OCI-LY1 (cell line): ENCODE measurements at regions not wholly inside any gene's neighbourhood (a gene's known extent, or its start where the extent isn't known, plus 50 kb on each side); places are given as distances from the start of the nearest gene placed in this dataset.

Experiments
- H2AFZ ChIP-seq: fragments of 200-600 bp; sonication (generic), shearing (Covaris generic); 2 replicates; pipeline ENCODE4 v1.6.0; 2014; ENCODE audit warnings: antibody characterized with exemption, mild to moderate bottlenecking, low read length
- H3F3A ChIP-seq: fragments of 200-600 bp; sonication (generic), shearing (Covaris generic); 2 replicates; pipeline ENCODE4 v1.6.0; 2014; ENCODE audit warnings: mild to moderate bottlenecking, antibody characterized with exemption, low read length, moderate library complexity; ENCODE audit not compliant: insufficient read depth
- H3K27ac ChIP-seq: fragments of 200-600 bp; sonication (generic); 2 replicates; pipeline ENCODE4 v1.5.1; 2014; ENCODE audit warnings: low read length, mixed run types, mild to moderate bottlenecking, low read depth; ENCODE audit not compliant: poor library complexity, severe bottlenecking
- H3K27me3 ChIP-seq: fragments of 200-600 bp; sonication (generic); 2 replicates; pipeline ENCODE4 v1.6.0; 2014; ENCODE audit warnings: antibody characterized with exemption, mild to moderate bottlenecking, low read length, moderate library complexity; ENCODE audit not compliant: insufficient read depth
- H3K36me3 ChIP-seq: fragments of 200-600 bp; sonication (generic); 2 replicates; pipeline ENCODE4 v1.6.1; 2014; ENCODE audit warnings: mild to moderate bottlenecking, antibody characterized with exemption, low read length, moderate library complexity, mixed read lengths; ENCODE audit not compliant: insufficient read depth
- H3K4me1 ChIP-seq: fragments of 200-600 bp; sonication (generic); 2 replicates; pipeline ENCODE4 v1.5.1; 2014; ENCODE audit warnings: mild to moderate bottlenecking, low read length, moderate library complexity; ENCODE audit not compliant: insufficient read depth, severe bottlenecking
- H3K4me2 ChIP-seq: fragments of 200-600 bp; sonication (generic), shearing (Covaris generic); 2 replicates; pipeline ENCODE4 v1.6.1; 2014; ENCODE audit warnings: low read length
- H3K4me3 ChIP-seq: fragments of 200-600 bp; sonication (generic); 2 replicates; pipeline ENCODE4 v1.5.1; 2014; ENCODE audit warnings: low read length, low read depth, mild to moderate bottlenecking, mixed read lengths; ENCODE audit not compliant: poor library complexity, severe bottlenecking
- H3K79me2 ChIP-seq: fragments of 200-600 bp; shearing (Covaris generic); 2 replicates; pipeline ENCODE4 v1.6.1; 2016; ENCODE audit warnings: mixed run types, low read length, mixed read lengths; ENCODE audit not compliant: insufficient read depth
- H3K9ac ChIP-seq: fragments of 200-600 bp; sonication (generic), shearing (Covaris generic); 2 replicates; pipeline ENCODE4 v1.6.1; 2014; ENCODE audit warnings: mild to moderate bottlenecking, low read length, mixed read lengths
- H3K9me2 ChIP-seq: fragments of 200-600 bp; sonication (generic), shearing (Covaris generic); 2 replicates; pipeline ENCODE4 v1.6.1; 2014; ENCODE audit warnings: low read depth, mild to moderate bottlenecking, low read length, mixed read lengths
- H3K9me3 ChIP-seq: fragments of 200-600 bp; shearing (Covaris generic); 2 replicates; pipeline ENCODE4 v1.6.1; 2014; ENCODE audit warnings: low read length, mixed read lengths
- H4K20me1 ChIP-seq: fragments of 200-600 bp; sonication (generic), shearing (Covaris generic); 2 replicates; pipeline ENCODE4 v1.6.0; 2016; ENCODE audit warnings: mild to moderate bottlenecking, low read length; ENCODE audit not compliant: insufficient read depth
- CTCF ChIP-seq: fragments of 200-600 bp; sonication (generic), shearing (Covaris generic); IDR thresholded peaks from 2 replicates; pipeline ENCODE4 v1.5.1; 2017; ENCODE audit warnings: mild to moderate bottlenecking, antibody characterized with exemption, low read length, moderate library complexity, mixed read lengths
- EZH2 ChIP-seq: fragments of 200-600 bp; sonication (generic), shearing (Covaris generic); IDR thresholded peaks from 2 replicates; pipeline ENCODE4 v1.8.0; 2017; ENCODE audit warnings: borderline replicate concordance, mixed run types, mild to moderate bottlenecking, antibody characterized with exemption, low read length, moderate library complexity, mixed read lengths

GRCh38 chr18:78720456-78721237, 259.0 kb upstream of the SALL3 start:
- no peaks in the 10 kb centered on the region for H3K27me3 ChIP-seq
- no peaks in the 10 kb centered on the region for H3K9me2 ChIP-seq
- H3K9me3 ChIP-seq, result no peaks in the 10 kb centered on the region
- H3F3A ChIP-seq, result no peaks in the 10 kb centered on the region
- no peaks in the 10 kb centered on the region for H3K79me2 ChIP-seq
- no peaks in the 10 kb centered on the region for H4K20me1 ChIP-seq
- no peak overlapping the region for H3K4me3 ChIP-seq
- no peak for TF ChIP-seq EZH2
- no peak for TF ChIP-seq CTCF
- H2AFZ ChIP-seq, result no peak overlapping the region
- H3K4me2 ChIP-seq, result no peak overlapping the region
- H3K9ac ChIP-seq, result no peak overlapping the region
- no peaks in the 10 kb centered on the region for H3K36me3 ChIP-seq
- no peaks in the 10 kb centered on the region for H3K4me1 ChIP-seq
- H3K27ac ChIP-seq, result no peak overlapping the region

GRCh38 chr18:78721238-78721875, 258.3 kb upstream of the SALL3 start:
- Histone ChIP-seq H3K4me1 (no peaks in the 10 kb centered on the region), H3K9ac (no peak overlapping the region), H3K9me2 (no peaks in the 10 kb centered on the region), H3K9me3 (no peaks in the 10 kb centered on the region), H3K4me3 (no peak overlapping the region), H3K79me2 (no peaks in the 10 kb centered on the region), H3K36me3 (no peaks in the 10 kb centered on the region), H3F3A (no peaks in the 10 kb centered on the region), H2AFZ (no peak overlapping the region), H4K20me1 (no peaks in the 10 kb centered on the region), H3K27me3 (no peaks in the 10 kb centered on the region), H3K4me2 (no peak overlapping the region), H3K27ac (no peak overlapping the region)
- TF ChIP-seq EZH2 (no peak), CTCF (no peak)

GRCh38 chr18:78721981-78722380, 257.6 kb upstream of the SALL3 start:
- no peaks in the 10 kb centered on the region for H3K27me3 ChIP-seq
- no peak overlapping the region for H2AFZ ChIP-seq
- H3K9me2 ChIP-seq, result no peaks in the 10 kb centered on the region
- no peaks in the 10 kb centered on the region for H4K20me1 ChIP-seq
- H3K9me3 ChIP-seq, result no peaks in the 10 kb centered on the region
- TF ChIP-seq EZH2 (no peak), CTCF (no peak)
- H3K4me3 ChIP-seq, result no peak overlapping the region
- H3K4me1 ChIP-seq, result no peaks in the 10 kb centered on the region
- H3F3A ChIP-seq, result no peaks in the 10 kb centered on the region
- no peaks in the 10 kb centered on the region for H3K79me2 ChIP-seq
- no peak overlapping the region for H3K27ac ChIP-seq
- no peak overlapping the region for H3K9ac ChIP-seq
- no peak overlapping the region for H3K4me2 ChIP-seq
- no peaks in the 10 kb centered on the region for H3K36me3 ChIP-seq
